22Rv1 (cell line): ENCODE measurements at regions not wholly inside any gene's neighbourhood (a gene's known extent, or its start where the extent isn't known, plus 50 kb on each side); places are given as distances from the start of the nearest gene placed in this dataset.

Source experiments
- CTCF ChIP-seq: fragments of 450-650 bp; IDR thresholded peaks from 2 replicates; pipeline ENCODE4 v1.5.1; 2017; ENCODE audit warnings: mild to moderate bottlenecking
- ZFX ChIP-seq: fragments of 450-650 bp; IDR thresholded peaks from 2 replicates; pipeline ENCODE4 v1.6.1; 2017; ENCODE audit warnings: antibody characterized with exemption, borderline replicate concordance

- no peak for TF ChIP-seq CTCF
- TF ChIP-seq ZFX = no peak
Observed at GRCh38 chr7:81573128-81573527, 196.7 kb downstream of the HGF start.
